Spinal cord (tissue), 9 donors: ENCODE measurements at regions not wholly inside any gene's neighbourhood (a gene's known extent, or its start where the extent isn't known, plus 50 kb on each side); places are given as distances from the start of the nearest gene placed in this dataset.

Experiments used
- DNase-seq, 6 donors: peaks; one replicate each; pipeline versions ENCODE4 v3.0.0 to v3.0.0-alpha.2; 2013 to 2015; ENCODE audit warnings: low spot score in 6 of 6, low read depth in 4 of 6
- H3K27ac ChIP-seq: one replicate; pipeline ENCODE4 v1.5.1; 2013; ENCODE audit warnings: low read depth, low read length, control low read depth
- H3K27me3 ChIP-seq: one replicate; pipeline ENCODE4 v1.6.1; 2013; ENCODE audit warnings: low read length; ENCODE audit not compliant: control insufficient read depth, insufficient read depth
- H3K36me3 ChIP-seq: one replicate; pipeline ENCODE4 v1.6.1; 2013; ENCODE audit warnings: low read length; ENCODE audit not compliant: control insufficient read depth, insufficient read depth
- H3K4me1 ChIP-seq: one replicate; pipeline ENCODE4 v1.6.1; 2013; ENCODE audit warnings: low read length; ENCODE audit not compliant: control insufficient read depth, insufficient read depth
- H3K4me3 ChIP-seq: one replicate; pipeline ENCODE4 v1.5.1; 2013; ENCODE audit warnings: low read depth, low read length, control low read depth
- H3K9me3 ChIP-seq: one replicate; pipeline ENCODE4 v1.6.1; 2013; ENCODE audit warnings: low read length; ENCODE audit not compliant: control insufficient read depth, insufficient read depth
- WGBS: methylation state at CpG from one replicate; pipeline ENCODE4 v1.1.5; 2013; ENCODE audit warnings: missing lambda C conversion rate; ENCODE audit not compliant: insufficient coverage; 5-methylcytosine and 5-hydroxymethylcytosine counted together
- donor health status: healthy.

GRCh38 chr3:191148131-191148530 is 50.9 kb upstream of the OSTN start:
- Histone ChIP-seq H3K4me3 (no peak overlapping the region), H3K27me3 (no peaks in the 10 kb centered on the region), H3K27ac (no peak overlapping the region), H3K9me3 (no peaks in the 10 kb centered on the region), H3K4me1 (no peaks in the 10 kb centered on the region), H3K36me3 (no peaks in the 10 kb centered on the region)
- 86% methylated on average over 1 of the region's 1 CpG for WGBS
- no peak for DNase-seq

GRCh38 chr3:191143224-191143623 is 55.8 kb upstream of the OSTN start:
- WGBS, result 0% methylated on average over 1 of the region's 1 CpG
- Histone ChIP-seq H3K4me1 (no peaks in the 10 kb centered on the region), H3K27ac (no peak overlapping the region), H3K27me3 (no peaks in the 10 kb centered on the region), H3K36me3 (no peaks in the 10 kb centered on the region), H3K9me3 (no peaks in the 10 kb centered on the region), H3K4me3 (no peak overlapping the region)
- DNase-seq, result no peak

- H3K4me1 ChIP-seq, result no peaks in the 10 kb centered on the region
- 100% methylated on average over 1 of the region's 4 CpGs for WGBS
- no peak overlapping the region for H3K4me3 ChIP-seq
- no peak for DNase-seq
- no peaks in the 10 kb centered on the region for H3K36me3 ChIP-seq
- no peaks in the 10 kb centered on the region for H3K27me3 ChIP-seq
- no peaks in the 10 kb centered on the region for H3K9me3 ChIP-seq
- no peak overlapping the region for H3K27ac ChIP-seq
Measured at GRCh38 chr3:191141728-191142127, 57.3 kb upstream of the OSTN start.

- Histone ChIP-seq H3K4me1 (no peaks in the 10 kb centered on the region), H3K27me3 (no peaks in the 10 kb centered on the region), H3K4me3 (no peak overlapping the region), H3K27ac (no peak overlapping the region), H3K36me3 (no peaks in the 10 kb centered on the region), H3K9me3 (no peaks in the 10 kb centered on the region)
- DNase-seq, result peak in 1 of 6 donors; percentile 9
- WGBS, result 100% methylated on average over 1 of the region's 3 CpGs
Measured at GRCh38 chr3:191139736-191140135, 59.3 kb upstream of the OSTN start.

- Histone ChIP-seq H3K27me3 (no peaks in the 10 kb centered on the region), H3K4me3 (no peak overlapping the region), H3K4me1 (no peaks in the 10 kb centered on the region), H3K27ac (no peak overlapping the region), H3K36me3 (no peaks in the 10 kb centered on the region), H3K9me3 (no peaks in the 10 kb centered on the region)
- 83% methylated on average over 1 of the region's 1 CpG for WGBS
- no peak for DNase-seq
Measured at GRCh38 chr3:191138937-191139336, 60.1 kb upstream of the OSTN start.

- peak in 1 of 6 donors; percentile 1 for DNase-seq
- H3K27me3 ChIP-seq, result no peaks in the 10 kb centered on the region
- H3K27ac ChIP-seq, result no peak overlapping the region
- no peak overlapping the region for H3K4me3 ChIP-seq
- no CpG with 5 or more reads among the region's 1 CpG for WGBS
- no peaks in the 10 kb centered on the region for H3K36me3 ChIP-seq
- H3K9me3 ChIP-seq, result no peaks in the 10 kb centered on the region
- no peaks in the 10 kb centered on the region for H3K4me1 ChIP-seq
Measured at GRCh38 chr3:191137708-191138107, 61.3 kb upstream of the OSTN start.

GRCh38 chr3:191136347-191136746 is 62.7 kb upstream of the OSTN start:
- H3K4me1 ChIP-seq, result no peaks in the 10 kb centered on the region
- no peak overlapping the region for H3K27ac ChIP-seq
- no peak for DNase-seq
- H3K9me3 ChIP-seq, result no peaks in the 10 kb centered on the region
- 93% methylated on average over 5 of the region's 6 CpGs for whole genome bisulfite sequencing
- H3K36me3 ChIP-seq, result no peaks in the 10 kb centered on the region
- no peaks in the 10 kb centered on the region for H3K27me3 ChIP-seq
- no peak overlapping the region for H3K4me3 ChIP-seq

- no CpG with 5 or more reads among the region's 2 CpGs for WGBS
- no peaks in the 10 kb centered on the region for H3K9me3 ChIP-seq
- no peaks in the 10 kb centered on the region for H3K36me3 ChIP-seq
- no peaks in the 10 kb centered on the region for H3K4me1 ChIP-seq
- H3K4me3 ChIP-seq, result no peak overlapping the region
- DNase-seq, result no peak
- H3K27ac ChIP-seq, result no peak overlapping the region
- H3K27me3 ChIP-seq, result no peaks in the 10 kb centered on the region
Measured at GRCh38 chr3:191135175-191135574, 63.9 kb upstream of the OSTN start.

- 96% methylated on average over 4 of the region's 5 CpGs for WGBS
- H3K9me3 ChIP-seq, result no peaks in the 10 kb centered on the region
- no peaks in the 10 kb centered on the region for H3K27me3 ChIP-seq
- H3K4me3 ChIP-seq, result no peak overlapping the region
- H3K4me1 ChIP-seq, result no peaks in the 10 kb centered on the region
- no peak overlapping the region for H3K27ac ChIP-seq
- no peak for DNase-seq
- no peaks in the 10 kb centered on the region for H3K36me3 ChIP-seq
Measured at GRCh38 chr3:191133359-191133758, 65.7 kb upstream of the OSTN start.

GRCh38 chr3:191131305-191131704 is 67.7 kb upstream of the OSTN start:
- H3K27me3 ChIP-seq, result no peaks in the 10 kb centered on the region
- no peak overlapping the region for H3K27ac ChIP-seq
- no CpG with 5 or more reads among the region's 4 CpGs for WGBS
- H3K4me1 ChIP-seq, result no peaks in the 10 kb centered on the region
- no peak for DNase-seq
- H3K36me3 ChIP-seq, result no peaks in the 10 kb centered on the region
- H3K4me3 ChIP-seq, result no peak overlapping the region
- H3K9me3 ChIP-seq, result no peaks in the 10 kb centered on the region
